GM12801 (cell line): ENCODE measurements at regions not wholly inside any gene's neighbourhood (a gene's known extent, or its start where the extent isn't known, plus 50 kb on each side); places are given as distances from the start of the nearest gene placed in this dataset.

Experiments used
- TF ChIP-seq, protein P1 (sequence below): IDR thresholded peaks from one replicate; pipeline ENCODE4 v1.5.1; 2011; ENCODE audit warnings: control low read depth; ENCODE audit not compliant: insufficient read length; ENCODE audit errors: extremely low read depth

DNA sequence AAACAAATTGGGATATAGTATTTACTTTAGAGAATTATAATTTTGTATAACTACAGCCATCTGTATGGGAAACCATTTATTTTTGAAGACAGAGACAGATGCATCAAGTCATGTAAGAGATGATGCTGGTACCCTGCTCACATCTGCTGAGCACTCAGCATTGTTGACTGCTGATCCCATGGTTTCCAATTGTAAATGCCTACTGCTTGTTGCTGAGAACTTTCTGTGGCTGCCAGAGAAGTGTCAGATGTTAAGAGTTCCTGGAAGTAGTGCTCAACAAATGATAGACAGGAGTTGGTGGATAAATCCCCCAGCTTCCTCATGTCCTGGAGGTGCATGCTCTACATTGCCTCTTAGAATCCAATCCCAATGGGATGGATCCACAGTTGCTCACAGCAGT lies 167.1 kb downstream of the OXSM start:
- TF ChIP-seq, protein P1, sequence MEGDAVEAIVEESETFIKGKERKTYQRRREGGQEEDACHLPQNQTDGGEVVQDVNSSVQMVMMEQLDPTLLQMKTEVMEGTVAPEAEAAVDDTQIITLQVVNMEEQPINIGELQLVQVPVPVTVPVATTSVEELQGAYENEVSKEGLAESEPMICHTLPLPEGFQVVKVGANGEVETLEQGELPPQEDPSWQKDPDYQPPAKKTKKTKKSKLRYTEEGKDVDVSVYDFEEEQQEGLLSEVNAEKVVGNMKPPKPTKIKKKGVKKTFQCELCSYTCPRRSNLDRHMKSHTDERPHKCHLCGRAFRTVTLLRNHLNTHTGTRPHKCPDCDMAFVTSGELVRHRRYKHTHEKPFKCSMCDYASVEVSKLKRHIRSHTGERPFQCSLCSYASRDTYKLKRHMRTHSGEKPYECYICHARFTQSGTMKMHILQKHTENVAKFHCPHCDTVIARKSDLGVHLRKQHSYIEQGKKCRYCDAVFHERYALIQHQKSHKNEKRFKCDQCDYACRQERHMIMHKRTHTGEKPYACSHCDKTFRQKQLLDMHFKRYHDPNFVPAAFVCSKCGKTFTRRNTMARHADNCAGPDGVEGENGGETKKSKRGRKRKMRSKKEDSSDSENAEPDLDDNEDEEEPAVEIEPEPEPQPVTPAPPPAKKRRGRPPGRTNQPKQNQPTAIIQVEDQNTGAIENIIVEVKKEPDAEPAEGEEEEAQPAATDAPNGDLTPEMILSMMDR, result no peak

DNA sequence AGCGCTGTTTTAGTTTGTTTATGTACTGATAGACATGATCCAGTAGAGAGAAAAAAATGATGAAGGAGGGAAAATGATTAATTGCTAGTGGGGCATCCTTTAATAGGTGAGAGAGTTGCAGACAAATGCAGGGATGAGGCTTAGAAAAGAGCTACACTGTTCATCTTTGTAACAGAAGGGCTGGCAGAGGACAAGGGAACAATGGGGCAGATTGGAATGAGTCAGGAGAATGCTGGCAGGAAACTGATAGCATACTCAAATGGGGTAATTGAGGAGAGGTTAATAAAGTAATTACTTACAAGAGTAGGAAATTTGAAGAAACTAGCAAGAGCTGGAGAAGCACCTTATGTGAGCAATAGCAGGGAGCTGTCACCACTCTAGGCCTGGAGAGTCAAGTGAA lies 170.9 kb downstream of the OXSM start:
- TF ChIP-seq, protein P1, result no peak

DNA sequence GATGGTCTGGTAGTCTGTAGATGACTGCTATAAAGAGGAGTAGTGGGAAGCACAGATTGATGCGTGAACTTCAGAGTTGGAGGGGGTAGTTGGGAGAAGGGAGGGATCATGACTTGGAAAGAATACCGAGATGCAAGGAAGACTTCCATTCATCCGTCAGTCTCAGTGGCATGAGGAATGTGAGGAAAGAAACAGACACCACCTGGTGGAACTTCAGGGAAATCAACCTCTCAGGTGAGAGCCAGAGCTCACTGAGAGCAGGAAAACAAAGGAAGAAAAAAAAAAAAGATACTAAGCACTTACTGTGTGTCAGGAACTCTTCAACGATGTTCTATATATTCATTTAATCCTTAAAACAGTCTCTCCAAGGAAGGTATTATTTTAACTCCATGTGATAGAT lies 172.4 kb downstream of the OXSM start:
- TF ChIP-seq, protein P1, result no peak

DNA sequence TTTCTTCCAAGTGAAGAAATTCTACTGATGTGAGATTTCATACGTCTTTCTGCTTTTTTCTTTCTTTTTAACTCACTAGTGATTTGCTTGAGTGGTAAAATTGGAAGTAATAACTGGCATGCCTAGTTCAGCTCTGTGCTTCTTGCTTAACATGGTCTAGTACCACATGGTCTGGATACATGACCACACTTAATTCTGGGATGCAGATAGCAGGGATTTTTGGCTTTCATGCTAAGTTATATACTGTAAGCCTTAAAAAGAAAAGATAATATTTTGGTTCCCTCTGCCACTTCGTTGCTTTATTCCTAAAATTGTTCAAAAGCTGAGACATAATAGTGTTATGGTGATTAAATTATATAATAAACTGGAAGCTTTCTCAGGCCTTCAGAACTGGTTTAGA lies 174.3 kb downstream of the OXSM start:
- TF ChIP-seq, protein P1, result no peak

DNA sequence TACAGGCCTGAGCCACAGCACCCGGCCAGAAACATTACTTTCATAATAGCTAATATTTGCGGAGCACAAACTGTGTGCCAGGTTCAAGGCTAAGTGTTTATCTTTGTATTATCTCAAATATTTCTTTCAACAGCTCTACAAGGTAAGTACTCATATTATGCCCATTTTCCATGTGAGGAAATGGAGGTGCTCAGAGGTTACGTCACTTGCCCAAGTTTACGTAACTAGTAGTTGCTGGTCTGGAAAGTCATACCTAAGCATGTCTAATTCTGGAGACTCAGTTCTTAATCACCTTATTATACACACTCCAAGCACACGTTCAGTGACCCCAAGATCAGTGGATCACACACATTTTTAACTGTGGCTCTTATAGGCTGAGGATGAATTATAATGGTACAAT lies 177.5 kb downstream of the OXSM start:
- TF ChIP-seq, protein P1, result no peak

DNA sequence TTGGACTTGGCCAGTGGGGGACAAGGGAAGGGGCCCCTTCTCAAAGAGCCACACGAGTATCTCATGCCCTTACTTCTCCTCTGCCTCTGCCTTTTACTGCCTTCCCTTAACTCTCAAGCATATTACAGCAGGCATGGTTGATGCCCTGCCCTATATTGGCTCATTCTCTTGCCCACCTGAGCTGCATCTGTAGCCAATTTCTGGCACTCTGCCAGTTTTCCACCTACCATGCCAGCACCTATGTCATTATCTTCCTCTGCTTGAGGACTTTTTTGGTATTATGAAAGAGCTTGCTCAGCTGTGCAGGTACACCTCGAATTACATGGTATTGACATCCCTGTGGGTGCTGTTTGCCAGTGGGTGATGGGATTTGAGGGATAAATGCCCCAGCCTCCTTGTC lies 181.8 kb downstream of the OXSM start:
- TF ChIP-seq, protein P1, result no peak

DNA sequence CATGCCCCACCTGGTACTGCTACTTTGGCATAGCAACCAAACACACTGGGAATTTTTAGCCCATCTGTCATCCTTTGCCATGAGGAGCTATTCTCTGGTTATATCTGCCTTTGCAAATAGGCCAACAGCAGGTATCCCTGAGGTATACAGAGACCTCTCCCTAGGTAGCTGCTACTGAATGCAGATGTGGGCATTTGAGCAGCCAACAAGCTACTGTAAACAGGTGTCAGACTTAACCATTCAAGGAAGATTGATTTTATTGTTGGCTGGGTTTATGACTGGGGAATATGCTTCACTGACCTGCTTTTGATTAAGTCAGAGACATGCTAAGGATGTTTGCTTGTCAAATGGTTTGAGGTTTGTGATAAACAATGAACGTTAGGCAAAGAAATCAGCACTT lies 183.2 kb downstream of the OXSM start:
- TF ChIP-seq, protein P1, result no peak

DNA sequence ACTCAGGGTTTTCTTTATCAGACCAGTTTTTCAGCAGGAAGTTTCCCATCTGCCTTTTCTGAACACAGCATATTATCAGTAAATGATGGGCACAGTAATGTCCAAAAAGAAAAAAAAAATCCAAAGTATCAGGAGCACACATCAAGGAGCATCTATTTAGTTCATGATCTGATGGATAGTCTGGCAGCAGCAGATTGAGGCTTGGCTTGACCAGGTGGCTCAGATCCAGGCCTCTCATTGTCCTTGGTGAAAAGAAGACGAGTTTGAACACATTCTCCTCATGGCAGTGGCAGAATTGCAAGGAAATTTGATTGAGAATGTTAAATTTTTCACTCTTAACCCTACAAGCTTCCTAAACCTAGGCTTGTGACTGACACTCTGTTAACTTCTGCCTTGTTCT lies 192.9 kb downstream of the OXSM start:
- TF ChIP-seq, protein P1, result no peak
